ENCODE measurements at regions not wholly inside any gene's neighbourhood (a gene's known extent, or its start where the extent isn't known, plus 50 kb on each side); places are given as distances from the start of the nearest gene placed in this dataset.

DNA sequence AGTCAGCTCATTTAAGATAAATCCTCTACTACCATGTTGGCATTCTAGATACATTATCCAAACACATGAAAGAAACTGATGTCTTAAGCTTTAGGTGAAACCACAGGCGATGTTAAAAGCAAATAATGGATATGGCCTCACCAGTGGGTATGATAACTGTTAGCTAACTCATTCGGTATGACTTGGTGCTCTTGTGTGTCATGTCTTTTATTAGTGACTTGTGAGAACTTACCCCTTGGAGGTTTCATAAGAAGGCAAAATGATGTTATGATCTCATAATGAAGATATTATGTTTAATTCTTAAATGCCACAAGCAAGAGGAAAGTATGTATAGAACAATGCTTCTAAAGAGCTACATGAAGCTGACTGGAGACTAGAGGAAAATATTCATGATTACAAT is 1227.0 kb downstream of the EFNA5 start:
- no peaks in the 10 kb centered on the region for H3K36me3 Mint-ChIP-seq (ENCODE audit: insufficient read depth in 1 of 3, low read depth in 3 of 3)
- Histone ChIP-seq H3K18ac (ENCODE audit: insufficient read length, low read depth, low read length) (no peak overlapping the region), H3K4ac (ENCODE audit: low read depth, low read length) (no peak overlapping the region), H3K79me2 (ENCODE audit: insufficient read depth, low read length) (no peaks in the 10 kb centered on the region), H3K27ac (ENCODE audit: insufficient read length, low read depth, low read length) (no peak overlapping the region), H3K14ac (ENCODE audit: insufficient read depth, low read length) (no peak overlapping the region), H2BK15ac (ENCODE audit: low read depth, low read length) (no peak overlapping the region), H2BK5ac (ENCODE audit: insufficient read length, low read length) (no peak overlapping the region), H2BK12ac (ENCODE audit: insufficient read length, low read depth, low read length) (no peak overlapping the region), H2BK20ac (ENCODE audit: low read depth, low read length, poor library complexity, severe bottlenecking) (no peak overlapping the region), H3K9me3 (ENCODE audit: control insufficient read depth, low read depth, low read length) (no peaks in the 10 kb centered on the region), H4K5ac (ENCODE audit: insufficient read length, low read depth, low read length) (no peak overlapping the region), H4K91ac (ENCODE audit: insufficient read length, low read depth, low read length) (no peak overlapping the region), H3K4me2 (ENCODE audit: insufficient read depth, insufficient read length, low read length) (no peak overlapping the region), H3K56ac (ENCODE audit: insufficient read length, low read depth, low read length) (no peak overlapping the region), H3K23me2 (ENCODE audit: insufficient read length, low read depth, low read length, poor library complexity, severe bottlenecking) (no peaks in the 10 kb centered on the region), H3T11ph (ENCODE audit: low read length) (no peak overlapping the region), H3K9ac (ENCODE audit: extremely low read depth, insufficient read length, low read length) (no peak overlapping the region), H2AK5ac (ENCODE audit: insufficient read length, low read length) (no peak overlapping the region), H3K27me3 (ENCODE audit: insufficient read depth, low read length) (no peaks in the 10 kb centered on the region), H3K4me1 (ENCODE audit: insufficient read depth, low read length) (no peaks in the 10 kb centered on the region), H2AFZ (ENCODE audit: low read length) (no peak overlapping the region), H4K20me1 (ENCODE audit: control insufficient read depth, insufficient read depth, insufficient read length) (no peaks in the 10 kb centered on the region), H3K23ac (ENCODE audit: insufficient read length, low read depth, low read length) (no peak overlapping the region), H4K8ac (replicated peaks; ENCODE audit: insufficient read length, low read depth, low read length) (no peak overlapping the region), H2BK120ac (ENCODE audit: low read depth, low read length, poor library complexity, severe bottlenecking) (no peak overlapping the region), H3K79me1 (ENCODE audit: insufficient read depth, low read depth, low read length, poor library complexity, severe bottlenecking) (no peaks in the 10 kb centered on the region)
- no peak overlapping the region for H3K4me3 Mint-ChIP-seq
- WGBS (ENCODE audit: extremely low coverage, insufficient read length, low lambda C conversion rate): no CpG with 5 or more reads among the region's 2 CpGs
- no peaks in the 10 kb centered on the region; a peak in 1 of 5 replicates for H3K9me3 Mint-ChIP-seq
- no peaks in the 10 kb centered on the region for H3K4me1 Mint-ChIP-seq
- no peak for TF ChIP-seq CTCF (conservative IDR thresholded peaks at IDR 0.05)
- no peak for DNase-seq
- H3K27ac Mint-ChIP-seq: no peak overlapping the region
- H3K27me3 Mint-ChIP-seq (ENCODE audit: low read depth): no peaks in the 10 kb centered on the region
